Caco-2 (cell line): ENCODE measurements at regions not wholly inside any gene's neighbourhood (a gene's known extent, or its start where the extent isn't known, plus 50 kb on each side); places are given as distances from the start of the nearest gene placed in this dataset.

Source experiments
- BruUV-seq: library from RNA; stranded (reverse); fragments of 400-500 nt; replicated peaks from 2 replicates; lab custom pipeline; 2021; lab: Mats Ljungman, UMichigan
- CTCF ChIA-PET: fragments of 300-600 bp; sonication (Branson Sonifier 250); formaldehyde crosslinking; loops from one replicate; lab custom pipeline; 2022; ENCODE audit warnings: antibody characterized with exemption; lab: Charles Lee
- POLR2A ChIA-PET: fragments of 300-600 bp; sonication (Branson Sonifier 250); formaldehyde crosslinking; loops from one replicate; lab custom pipeline; 2022; ENCODE audit warnings: antibody characterized with exemption; lab: Charles Lee
- DNase-seq, 2 experiments: peaks; one replicate each; pipeline versions ENCODE4 v3.0.0 to v3.0.0-alpha.2; 2020 to 2022
- H3K27me3 ChIP-seq: replicated peaks from 2 replicates; pipeline ENCODE4 v1.6.0; 2011; ENCODE audit warnings: low read length; ENCODE audit not compliant: control insufficient read depth, insufficient read depth
- H3K36me3 ChIP-seq: 2 replicates; pipeline ENCODE4 v1.5.1; 2011; ENCODE audit warnings: low read length; ENCODE audit not compliant: control insufficient read depth, insufficient read depth
- H3K4me1 ChIP-seq: fragments of 250-450 bp; sonication (Bioruptor Pico); 2 replicates; pipeline ENCODE4 v1.5.1; 2020; ENCODE audit warnings: mild to moderate bottlenecking
- H3K4me3 ChIP-seq: 2 replicates; pipeline ENCODE4 v1.5.1; 2011; ENCODE audit warnings: low read depth, mild to moderate bottlenecking, control low read depth, low read length
- H3K9me3 ChIP-seq: fragments of 250-450 bp; sonication (Bioruptor Pico); 2 replicates; pipeline ENCODE4 v1.5.1; 2020; ENCODE audit warnings: mild to moderate bottlenecking, moderate library complexity
- H3K27ac Mint-ChIP-seq: one replicate; pipeline ENCODE4 v1.8.0; 2022; ENCODE audit warnings: mixed read lengths; ENCODE audit not compliant: unreplicated experiment
- H3K27me3 Mint-ChIP-seq: one replicate; pipeline ENCODE4 v1.8.0; 2022; ENCODE audit warnings: mixed read lengths; ENCODE audit not compliant: insufficient read depth, unreplicated experiment
- H3K36me3 Mint-ChIP-seq: one replicate; pipeline ENCODE4 v1.8.0; 2022; ENCODE audit warnings: mild to moderate bottlenecking, mixed read lengths; ENCODE audit not compliant: insufficient read depth, unreplicated experiment
- H3K4me1 Mint-ChIP-seq: one replicate; pipeline ENCODE4 v1.8.0; 2022; ENCODE audit warnings: low read depth, mixed read lengths; ENCODE audit not compliant: unreplicated experiment
- H3K4me3 Mint-ChIP-seq: one replicate; pipeline ENCODE4 v1.8.0; 2022; ENCODE audit warnings: mild to moderate bottlenecking, moderate library complexity, mixed read lengths; ENCODE audit not compliant: unreplicated experiment
- H3K9me3 Mint-ChIP-seq: one replicate; pipeline ENCODE4 v1.8.0; 2022; ENCODE audit warnings: mixed read lengths; ENCODE audit not compliant: unreplicated experiment
- intact Hi-C: fragments of 100-400 bp; cut with micrococcal nuclease; formaldehyde crosslinking; loops from one replicate; pipeline ENCODE4 v1.10.0; 2022; ENCODE audit not compliant: unreplicated experiment
- TF ChIP-seq, protein P1 (sequence below), 2 experiments: fragments of 200-600 bp in 1 of 2; IDR thresholded peaks; 1 replicate in 1 of 2; 2 replicates in 1 of 2; pipeline versions ENCODE4 v1.5.1 to v1.8.0; 2011 to 2022; ENCODE audit warnings: antibody characterized with exemption in 1 of 2, control low read depth in 1 of 2, inconsistent platforms in 1 of 2, low read depth in 1 of 2, low read length in 1 of 2, mild to moderate bottlenecking in 1 of 2, moderate library complexity in 1 of 2; ENCODE audit not compliant: insufficient read depth in 1 of 2, severe bottlenecking in 1 of 2, unreplicated experiment in 1 of 2

DNA sequence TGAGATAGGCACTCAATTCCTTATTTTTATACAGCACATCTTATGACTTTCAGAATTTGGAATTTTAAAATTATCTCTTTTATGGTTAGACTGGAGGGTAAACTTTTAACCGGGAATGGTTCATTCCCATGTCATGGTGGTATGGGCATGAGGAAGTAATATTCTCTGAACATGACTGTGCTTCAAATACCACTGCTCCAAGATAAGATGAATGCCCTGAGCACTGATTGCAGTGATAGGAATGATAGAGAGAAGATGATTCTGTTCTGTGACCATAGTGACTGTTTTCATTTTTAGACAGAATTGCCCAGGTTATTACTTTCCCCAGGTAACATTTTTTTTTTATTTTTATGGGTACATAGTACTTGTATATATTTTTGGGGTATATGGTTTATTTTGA lies 187.4 kb downstream of the ATOH1 start:
- CTCF ChIA-PET = no interaction called here
- peaks cover 7% of the 10 kb centered on the region for H3K9me3 Mint-ChIP-seq
- Histone ChIP-seq H3K36me3 (no peaks in the 10 kb centered on the region), H3K9me3 (no peaks in the 10 kb centered on the region), H3K4me1 (no peaks in the 10 kb centered on the region), H3K27me3 (no peaks in the 10 kb centered on the region), H3K4me3 (no peak overlapping the region)
- H3K4me1 Mint-ChIP-seq = no peaks in the 10 kb centered on the region
- TF ChIP-seq, protein P1, sequence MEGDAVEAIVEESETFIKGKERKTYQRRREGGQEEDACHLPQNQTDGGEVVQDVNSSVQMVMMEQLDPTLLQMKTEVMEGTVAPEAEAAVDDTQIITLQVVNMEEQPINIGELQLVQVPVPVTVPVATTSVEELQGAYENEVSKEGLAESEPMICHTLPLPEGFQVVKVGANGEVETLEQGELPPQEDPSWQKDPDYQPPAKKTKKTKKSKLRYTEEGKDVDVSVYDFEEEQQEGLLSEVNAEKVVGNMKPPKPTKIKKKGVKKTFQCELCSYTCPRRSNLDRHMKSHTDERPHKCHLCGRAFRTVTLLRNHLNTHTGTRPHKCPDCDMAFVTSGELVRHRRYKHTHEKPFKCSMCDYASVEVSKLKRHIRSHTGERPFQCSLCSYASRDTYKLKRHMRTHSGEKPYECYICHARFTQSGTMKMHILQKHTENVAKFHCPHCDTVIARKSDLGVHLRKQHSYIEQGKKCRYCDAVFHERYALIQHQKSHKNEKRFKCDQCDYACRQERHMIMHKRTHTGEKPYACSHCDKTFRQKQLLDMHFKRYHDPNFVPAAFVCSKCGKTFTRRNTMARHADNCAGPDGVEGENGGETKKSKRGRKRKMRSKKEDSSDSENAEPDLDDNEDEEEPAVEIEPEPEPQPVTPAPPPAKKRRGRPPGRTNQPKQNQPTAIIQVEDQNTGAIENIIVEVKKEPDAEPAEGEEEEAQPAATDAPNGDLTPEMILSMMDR (IDR thresholded peaks at IDR 0.05; ENCODE audit: insufficient read depth in 1 of 2, low read depth in 1 of 2, low read length in 1 of 2, severe bottlenecking in 1 of 2, unreplicated experiment in 1 of 2) = no peak
- H3K4me3 Mint-ChIP-seq = no peak overlapping the region
- no TSS peak for BruUV-seq
- POLR2A ChIA-PET = no interaction called here
- H3K27ac Mint-ChIP-seq = no peak overlapping the region
- no peaks in the 10 kb centered on the region for H3K27me3 Mint-ChIP-seq
- no peak for DNase-seq
- intact Hi-C loops = no loop called here
- no peaks in the 10 kb centered on the region for H3K36me3 Mint-ChIP-seq

DNA sequence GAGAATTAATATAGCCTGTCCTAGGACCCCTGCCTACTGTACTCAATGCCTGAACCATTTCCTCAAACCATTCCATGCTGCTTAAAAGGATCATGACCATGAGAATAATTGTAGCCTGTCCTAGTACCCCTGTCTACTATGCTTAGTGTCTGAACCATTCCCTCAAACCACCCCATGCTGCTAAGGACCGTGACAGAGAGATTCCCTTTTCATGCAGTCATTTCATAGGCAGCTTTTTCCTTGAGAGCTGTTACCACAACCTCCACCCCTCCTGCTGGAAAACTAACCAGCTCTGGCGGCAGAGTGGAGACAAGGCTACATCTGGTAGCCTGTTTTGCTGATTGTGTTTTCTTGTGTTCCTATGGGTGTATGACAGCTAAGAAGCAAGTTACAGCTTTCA lies 174.9 kb upstream of the SMARCAD1 start:
- peaks cover 3% of the 10 kb centered on the region for H3K27me3 Mint-ChIP-seq
- TF ChIP-seq, protein P1 (IDR thresholded peaks at IDR 0.05; ENCODE audit: insufficient read depth in 1 of 2, low read depth in 1 of 2, low read length in 1 of 2, severe bottlenecking in 1 of 2, unreplicated experiment in 1 of 2) = no peak
- H3K36me3 Mint-ChIP-seq = no peaks in the 10 kb centered on the region
- ChIA-PET POLR2A (no interaction called here), CTCF (no interaction called here)
- no peaks in the 10 kb centered on the region for H3K4me1 Mint-ChIP-seq
- no TSS peak for BruUV-seq
- no peak for DNase-seq
- H3K4me3 Mint-ChIP-seq = no peak overlapping the region
- Histone ChIP-seq H3K9me3 (no peaks in the 10 kb centered on the region), H3K27me3 (no peaks in the 10 kb centered on the region), H3K36me3 (no peaks in the 10 kb centered on the region), H3K4me3 (no peak overlapping the region), H3K4me1 (no peaks in the 10 kb centered on the region)
- no peak overlapping the region for H3K27ac Mint-ChIP-seq
- no peaks in the 10 kb centered on the region for H3K9me3 Mint-ChIP-seq
- intact Hi-C loops = no loop called here

DNA sequence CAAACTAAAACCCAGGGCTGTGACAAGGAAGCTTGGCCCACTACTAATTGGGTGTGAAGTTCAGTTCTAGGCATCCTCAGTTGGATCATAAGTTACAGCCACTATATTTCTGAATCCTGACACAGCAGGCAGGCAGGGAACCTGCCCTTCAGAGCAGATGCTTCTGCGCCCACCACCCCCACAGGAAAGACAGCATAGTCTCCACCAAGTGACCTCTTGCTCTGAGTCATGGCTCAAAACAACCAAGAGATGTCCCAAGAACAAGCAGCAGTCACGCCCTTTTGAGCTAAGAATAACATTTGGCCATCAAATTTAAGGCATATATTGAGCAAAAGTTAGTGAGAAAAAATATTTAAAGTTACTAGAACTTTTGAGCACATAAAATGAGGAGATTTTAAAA lies 170.7 kb upstream of the SMARCAD1 start:
- Histone ChIP-seq H3K4me1 (no peaks in the 10 kb centered on the region), H3K36me3 (no peaks in the 10 kb centered on the region), H3K27me3 (no peaks in the 10 kb centered on the region), H3K4me3 (no peak overlapping the region), H3K9me3 (no peaks in the 10 kb centered on the region)
- H3K27ac Mint-ChIP-seq = no peak overlapping the region
- no peak for DNase-seq
- no peaks in the 10 kb centered on the region for H3K36me3 Mint-ChIP-seq
- H3K9me3 Mint-ChIP-seq = no peaks in the 10 kb centered on the region
- TF ChIP-seq, protein P1 (IDR thresholded peaks at IDR 0.05; ENCODE audit: insufficient read depth in 1 of 2, low read depth in 1 of 2, low read length in 1 of 2, severe bottlenecking in 1 of 2, unreplicated experiment in 1 of 2) = no peak
- H3K4me3 Mint-ChIP-seq = no peak overlapping the region
- no TSS peak for BruUV-seq
- intact Hi-C loops = no loop called here
- H3K4me1 Mint-ChIP-seq = no peaks in the 10 kb centered on the region
- CTCF ChIA-PET = no interaction called here
- POLR2A ChIA-PET = no interaction called here
- peaks cover 3% of the 10 kb centered on the region for H3K27me3 Mint-ChIP-seq
